ENCODE measurements at regions not wholly inside any gene's neighbourhood (a gene's known extent, or its start where the extent isn't known, plus 50 kb on each side); places are given as distances from the start of the nearest gene placed in this dataset.

DNA sequence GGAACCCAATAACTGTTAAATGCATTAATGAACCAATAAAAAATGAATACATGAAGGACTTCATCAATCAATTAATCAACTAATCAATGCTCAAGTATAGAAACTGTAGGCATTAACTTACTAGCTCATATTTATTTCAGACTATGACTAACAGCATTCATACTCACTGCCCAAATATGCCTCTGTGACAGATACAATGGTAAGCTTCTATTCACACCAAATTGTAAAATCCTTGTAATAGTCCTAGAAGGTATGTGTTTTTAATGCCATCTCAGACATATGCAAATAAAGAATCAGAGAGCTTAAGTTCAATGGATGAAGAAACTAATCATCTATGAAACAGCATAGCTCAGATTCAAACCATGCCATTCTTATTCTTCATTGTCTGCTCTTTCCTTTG lies 1253.6 kb upstream of the TENM4 start:
- DNase-seq (ENCODE audit: low spot score) = no peak
- intact Hi-C loops (cut with DNase I) = no loop called here

- no peak for DNase-seq (ENCODE audit: low spot score)
- intact Hi-C loops (cut with DNase I) = no loop called here
Observed at GRCh38 chr11:80687941-80688340, 1247.1 kb upstream of the TENM4 start.

DNA sequence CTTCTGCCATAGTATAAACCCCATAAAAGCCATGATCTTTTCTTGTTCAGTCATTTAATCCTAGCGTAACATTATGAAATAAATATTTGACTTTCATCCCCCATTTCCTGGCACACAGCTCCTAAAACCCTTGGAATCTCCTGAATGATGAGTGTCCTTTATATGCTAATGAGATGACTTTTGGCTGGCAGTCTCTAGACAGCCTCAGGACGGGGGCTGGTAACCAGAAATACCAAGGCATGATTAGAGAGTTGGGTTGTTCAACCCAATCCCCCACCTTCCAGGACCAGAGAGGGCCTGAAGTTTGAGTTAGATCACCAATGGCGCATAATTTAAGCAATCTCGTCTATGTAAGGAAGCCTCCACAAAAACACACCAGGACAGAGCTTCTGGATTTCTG lies 1246.1 kb upstream of the TENM4 start:
- no peak for DNase-seq (ENCODE audit: low spot score)
- intact Hi-C loops (cut with DNase I) = no loop called here

- DNase-seq (ENCODE audit: low spot score) = no peak
- intact Hi-C loops (cut with DNase I) = no loop called here
Observed at GRCh38 chr11:80673566-80673965, 1232.7 kb upstream of the TENM4 start.

GRCh38 chr11:80669620-80670019 lies 1228.8 kb upstream of the TENM4 start:
- intact Hi-C loops (cut with DNase I) = no loop called here
- DNase-seq (ENCODE audit: low spot score) = no peak

- no peak for DNase-seq (ENCODE audit: low spot score)
- intact Hi-C loops (cut with DNase I) = no loop called here
Observed at GRCh38 chr11:80668039-80668438, 1227.2 kb upstream of the TENM4 start.

DNA sequence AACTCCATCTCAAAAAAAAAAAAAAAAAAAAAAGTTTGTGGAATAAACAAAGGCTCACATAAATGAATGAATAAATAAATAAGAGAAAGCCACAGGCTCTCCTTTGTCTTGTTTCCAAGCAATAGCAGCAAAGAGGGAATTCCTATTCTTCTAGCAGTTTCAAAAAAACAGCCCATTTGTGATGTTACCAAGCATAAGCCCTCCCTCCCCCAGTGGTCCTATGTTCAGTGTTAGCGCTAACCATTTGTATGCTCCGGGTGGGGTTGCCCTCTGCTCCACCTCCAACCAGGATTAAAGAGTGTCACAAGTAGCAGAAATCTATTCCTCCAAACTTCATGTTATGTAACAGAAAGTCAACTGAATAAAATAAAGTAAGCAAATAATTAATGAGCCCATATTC lies 1215.0 kb upstream of the TENM4 start:
- intact Hi-C loops (cut with DNase I) = no loop called here
- DNase-seq (ENCODE audit: low spot score) = no peak

- intact Hi-C loops (cut with DNase I) = no loop called here
- DNase-seq (ENCODE audit: low spot score) = no peak
Observed at GRCh38 chr11:80650966-80651365, 1210.1 kb upstream of the TENM4 start.

- intact Hi-C loops (cut with DNase I) = no loop called here
- no peak for DNase-seq (ENCODE audit: low spot score)
Observed at GRCh38 chr11:80649186-80649585, 1208.4 kb upstream of the TENM4 start.

DNA sequence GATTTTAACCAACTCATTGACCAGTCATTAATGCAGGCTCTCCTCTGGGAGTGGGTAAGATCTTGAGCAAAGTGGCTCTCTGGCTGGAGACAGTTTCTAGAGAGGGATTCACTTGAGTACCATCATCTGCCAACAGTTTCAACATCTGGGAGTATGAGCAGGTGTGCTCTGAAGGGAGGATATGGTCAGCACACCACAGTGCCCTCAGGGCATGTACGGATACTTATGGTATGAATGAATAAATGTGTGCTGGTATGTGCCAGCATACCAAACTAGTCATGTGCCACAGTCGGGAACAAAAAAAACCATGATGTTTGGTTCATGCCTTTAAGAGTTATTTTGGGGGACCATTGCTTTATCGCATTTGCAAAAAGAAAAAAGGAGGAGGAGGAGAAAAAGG lies 1197.5 kb upstream of the TENM4 start:
- DNase-seq (ENCODE audit: low spot score) = no peak
- intact Hi-C loops (cut with DNase I) = no loop called here

DNA sequence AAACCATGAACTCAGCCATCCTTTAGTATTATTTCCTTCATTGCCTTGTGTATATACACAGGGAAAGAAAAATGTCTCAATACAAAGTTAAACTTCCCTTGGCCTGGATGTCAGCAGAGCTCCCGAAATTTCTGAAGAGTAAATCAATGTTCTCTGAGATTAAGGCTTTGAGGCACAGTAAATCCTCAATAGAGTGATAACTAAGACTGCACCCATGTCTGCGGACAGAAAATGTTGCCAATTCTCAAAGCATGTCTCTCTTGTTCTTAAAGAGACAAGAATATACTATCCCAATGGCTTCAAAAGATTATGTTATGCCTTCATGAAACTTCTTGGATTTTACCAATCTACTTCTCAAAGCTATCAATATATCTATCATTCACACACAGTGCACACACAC lies 1196.7 kb upstream of the TENM4 start:
- intact Hi-C loops (cut with DNase I) = no loop called here
- no peak for DNase-seq (ENCODE audit: low spot score)

DNA sequence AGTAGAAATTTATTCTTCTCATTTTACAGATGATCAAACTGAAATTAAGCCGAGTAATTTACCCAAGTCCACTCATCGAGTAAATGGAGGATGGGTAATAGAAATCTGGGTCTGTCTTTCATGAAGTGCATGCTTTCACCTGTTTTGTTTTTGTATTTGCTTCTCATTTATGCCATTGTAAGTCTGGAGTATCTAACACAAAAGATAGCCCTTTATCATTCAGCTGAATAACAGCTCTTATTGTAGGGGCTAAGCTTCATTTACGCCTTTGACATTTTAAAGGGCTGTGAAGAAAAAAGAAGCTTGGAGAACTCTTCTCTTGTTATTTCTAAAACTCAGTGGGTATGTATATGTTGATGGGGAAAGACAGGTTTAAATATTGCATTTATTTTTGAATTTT lies 1196.2 kb upstream of the TENM4 start:
- no peak for DNase-seq (ENCODE audit: low spot score)
- intact Hi-C loops (cut with DNase I) = no loop called here

- intact Hi-C loops (cut with DNase I) = no loop called here
- DNase-seq (ENCODE audit: low spot score) = no peak
Observed at GRCh38 chr11:80635178-80635577, 1194.3 kb upstream of the TENM4 start.

- intact Hi-C loops (cut with DNase I) = no loop called here
- DNase-seq (ENCODE audit: low spot score) = no peak
Observed at GRCh38 chr11:80632691-80633090, 1191.9 kb upstream of the TENM4 start.

DNA sequence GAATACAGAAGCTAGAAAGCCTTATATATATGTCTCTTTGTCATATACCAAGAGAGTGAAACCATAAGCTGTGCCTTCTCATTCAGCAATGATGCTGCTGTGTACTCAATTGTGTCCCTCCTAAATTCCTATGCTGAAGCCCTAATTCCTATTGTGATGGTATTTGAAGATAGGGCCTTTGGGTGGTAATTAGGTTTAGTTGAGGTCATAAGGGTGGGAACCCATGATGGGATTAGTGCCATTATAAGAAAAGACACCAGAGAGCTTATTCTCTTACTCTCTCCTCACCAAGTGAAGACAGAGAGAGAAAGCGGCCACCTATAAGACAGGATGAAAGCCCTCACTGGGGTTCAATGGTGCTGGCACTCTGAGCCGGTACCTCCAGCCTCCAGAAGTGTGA lies 1191.3 kb upstream of the TENM4 start:
- intact Hi-C loops (cut with DNase I) = no loop called here
- no peak for DNase-seq (ENCODE audit: low spot score)

GRCh38 chr11:80629466-80629865 lies 1188.6 kb upstream of the TENM4 start:
- intact Hi-C loops (cut with DNase I) = no loop called here

GRCh38 chr11:80627364-80627763 lies 1186.5 kb upstream of the TENM4 start:
- no peak for DNase-seq (ENCODE audit: low spot score)
- intact Hi-C loops (cut with DNase I) = no loop called here

More at GRCh38 chr11:80629466-80629865, 1188.6 kb upstream of the TENM4 start:
- no peak for DNase-seq (ENCODE audit: low spot score)

DNA sequence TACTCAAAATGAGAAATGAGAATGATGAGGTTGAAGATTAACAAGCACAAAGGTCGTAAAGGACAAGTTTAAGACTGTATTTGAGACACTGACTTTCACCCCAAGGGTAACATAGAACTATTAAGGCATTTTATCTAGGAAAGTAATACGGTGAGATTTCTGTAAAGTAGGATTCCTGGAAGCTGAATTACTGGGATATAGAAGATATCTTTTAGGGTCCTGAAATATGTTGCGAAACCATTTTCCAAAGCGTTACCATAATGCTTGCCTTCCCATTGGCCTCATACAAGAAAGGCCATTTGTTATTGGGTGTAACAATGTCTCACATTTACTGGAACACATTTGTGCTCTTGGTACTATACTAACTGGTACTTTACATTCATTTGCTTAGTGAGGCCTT lies 1185.9 kb upstream of the TENM4 start:
- intact Hi-C loops (cut with DNase I) = no loop called here

DNA sequence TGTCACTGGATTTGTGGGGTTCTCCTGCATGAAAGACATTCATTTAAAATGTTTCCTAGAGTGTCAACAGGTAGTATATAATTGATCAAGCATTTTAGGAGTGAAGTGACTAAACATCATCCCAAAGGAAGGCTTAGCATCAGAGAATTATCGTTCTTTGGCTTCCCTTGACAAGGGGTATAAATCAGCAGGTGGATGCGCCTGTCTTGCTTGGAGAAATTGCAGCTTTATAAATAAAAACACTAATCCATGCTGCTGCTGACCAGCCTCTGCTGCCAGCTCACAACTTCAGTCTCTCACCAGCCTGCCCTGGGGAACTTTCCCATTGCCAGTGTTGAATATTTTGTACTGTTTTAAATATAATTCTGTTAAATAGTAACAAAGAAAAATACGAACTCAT lies 1184.7 kb upstream of the TENM4 start:
- intact Hi-C loops (cut with DNase I) = no loop called here
- DNase-seq (ENCODE audit: low spot score) = no peak

More for the DNA sequence above, 1185.9 kb upstream of the TENM4 start:
- DNase-seq (ENCODE audit: low spot score) = no peak

- intact Hi-C loops (cut with DNase I) = no loop called here
- DNase-seq (ENCODE audit: low spot score) = no peak
Observed at GRCh38 chr11:80621871-80622270, 1181.0 kb upstream of the TENM4 start.

GRCh38 chr11:80620867-80621266 lies 1180.0 kb upstream of the TENM4 start:
- intact Hi-C loops (cut with DNase I) = no loop called here
- no peak for DNase-seq (ENCODE audit: low spot score)

GRCh38 chr11:80617156-80617555 lies 1176.3 kb upstream of the TENM4 start:
- no peak for DNase-seq (ENCODE audit: low spot score)
- intact Hi-C loops (cut with DNase I) = no loop called here
